AG04450 (cell line): ENCODE measurements at regions not wholly inside any gene's neighbourhood (a gene's known extent, or its start where the extent isn't known, plus 50 kb on each side); places are given as distances from the start of the nearest gene placed in this dataset.

Experiments used
- CTCF ChIA-PET: fragments of 300-600, 350-600 bp; formaldehyde crosslinking; extraction: SDS; loops from one replicate; lab custom pipeline; 2022; ENCODE audit warnings: antibody characterized with exemption, inconsistent platforms; lab: Charles Lee
- POLR2A ChIA-PET: fragments of 350-600 bp; formaldehyde crosslinking; extraction: SDS; loops from one replicate; lab custom pipeline; 2021; ENCODE audit warnings: antibody characterized with exemption, inconsistent platforms; lab: Yijun Ruan, JAX
- DNase-seq: peaks from one replicate; pipeline ENCODE4 v3.0.0-alpha.2; 2011; ENCODE audit warnings: low read depth, low spot score
- H3K27ac ChIP-seq: one replicate; pipeline ENCODE4 v1.5.1; 2012; ENCODE audit warnings: low read depth, low read length, control low read depth
- H3K27me3 ChIP-seq: one replicate; pipeline ENCODE4 v1.6.0; 2012; ENCODE audit warnings: low read length; ENCODE audit not compliant: control insufficient read depth, insufficient read depth
- H3K4me3 ChIP-seq: 2 replicates; pipeline ENCODE4 v1.5.1; 2011; ENCODE audit warnings: mild to moderate bottlenecking, low read depth, low read length, control low read depth
- H3K9me3 ChIP-seq: 2 replicates; pipeline ENCODE4 v1.5.1; 2012; ENCODE audit warnings: low read length; ENCODE audit not compliant: control insufficient read depth, insufficient read depth
- TF ChIP-seq, protein P1 (sequence below): IDR thresholded peaks from 2 replicates; pipeline ENCODE4 v1.5.1; 2011; ENCODE audit warnings: low read depth, low read length, control low read depth, inconsistent platforms

DNA sequence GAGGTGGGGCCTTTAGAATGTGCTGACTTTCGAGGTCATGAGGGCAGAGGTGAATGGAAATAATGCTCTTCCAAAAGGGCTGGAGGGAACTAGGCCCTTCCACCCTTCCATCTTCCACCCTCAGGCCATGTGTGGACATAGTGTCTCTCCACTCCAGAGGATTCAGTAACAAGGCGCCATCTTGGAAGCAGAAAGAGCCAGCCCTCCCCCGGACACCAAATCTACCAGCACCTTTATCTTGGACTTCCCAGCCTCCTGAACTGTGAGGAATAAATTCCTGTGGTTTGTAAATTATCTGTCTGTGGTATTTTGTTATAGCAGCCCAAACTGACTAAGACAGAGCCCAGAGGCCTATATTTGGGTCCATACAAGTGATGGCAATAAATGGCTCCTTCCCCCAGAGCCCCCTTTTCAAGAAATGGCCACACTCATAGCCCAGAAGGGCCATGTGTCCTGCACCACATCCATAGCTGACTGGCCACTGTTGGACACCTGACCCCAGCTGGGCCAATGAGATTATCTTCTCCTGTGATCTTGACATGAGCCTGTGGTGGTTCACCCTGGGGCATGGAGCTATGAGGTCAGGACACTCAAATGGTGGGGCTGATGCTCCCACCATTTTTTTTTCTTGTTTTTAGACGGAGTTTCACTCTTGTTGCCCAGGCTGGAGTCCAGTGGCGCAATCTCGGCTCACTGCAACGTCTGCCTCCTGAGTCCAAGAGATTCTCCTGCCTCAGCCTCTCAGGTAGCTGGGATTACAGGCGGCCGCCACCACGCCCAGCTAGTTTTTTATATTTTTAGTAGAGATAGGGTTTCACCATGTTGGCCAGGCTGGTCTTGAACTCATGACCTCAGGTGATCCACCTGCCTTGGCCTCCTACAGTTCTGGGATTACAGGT lies 114.9 kb downstream of the RRAGC start:
- POLR2A ChIA-PET, result no interaction called here
- DNase-seq, result no peak
- Histone ChIP-seq H3K4me3 (no peak overlapping the region), H3K27me3 (peaks cover 4% of the 10 kb centered on the region), H3K27ac (no peak overlapping the region), H3K9me3 (no peaks in the 10 kb centered on the region)
- TF ChIP-seq, protein P1, sequence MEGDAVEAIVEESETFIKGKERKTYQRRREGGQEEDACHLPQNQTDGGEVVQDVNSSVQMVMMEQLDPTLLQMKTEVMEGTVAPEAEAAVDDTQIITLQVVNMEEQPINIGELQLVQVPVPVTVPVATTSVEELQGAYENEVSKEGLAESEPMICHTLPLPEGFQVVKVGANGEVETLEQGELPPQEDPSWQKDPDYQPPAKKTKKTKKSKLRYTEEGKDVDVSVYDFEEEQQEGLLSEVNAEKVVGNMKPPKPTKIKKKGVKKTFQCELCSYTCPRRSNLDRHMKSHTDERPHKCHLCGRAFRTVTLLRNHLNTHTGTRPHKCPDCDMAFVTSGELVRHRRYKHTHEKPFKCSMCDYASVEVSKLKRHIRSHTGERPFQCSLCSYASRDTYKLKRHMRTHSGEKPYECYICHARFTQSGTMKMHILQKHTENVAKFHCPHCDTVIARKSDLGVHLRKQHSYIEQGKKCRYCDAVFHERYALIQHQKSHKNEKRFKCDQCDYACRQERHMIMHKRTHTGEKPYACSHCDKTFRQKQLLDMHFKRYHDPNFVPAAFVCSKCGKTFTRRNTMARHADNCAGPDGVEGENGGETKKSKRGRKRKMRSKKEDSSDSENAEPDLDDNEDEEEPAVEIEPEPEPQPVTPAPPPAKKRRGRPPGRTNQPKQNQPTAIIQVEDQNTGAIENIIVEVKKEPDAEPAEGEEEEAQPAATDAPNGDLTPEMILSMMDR, result no peak
- CTCF ChIA-PET, result interaction anchor here (0.6 to 1.3 kb wide), 2 partner anchors 33 to 75 kb away, joined by 3 read pairs; no protein-coding TSS in a partner anchor

DNA sequence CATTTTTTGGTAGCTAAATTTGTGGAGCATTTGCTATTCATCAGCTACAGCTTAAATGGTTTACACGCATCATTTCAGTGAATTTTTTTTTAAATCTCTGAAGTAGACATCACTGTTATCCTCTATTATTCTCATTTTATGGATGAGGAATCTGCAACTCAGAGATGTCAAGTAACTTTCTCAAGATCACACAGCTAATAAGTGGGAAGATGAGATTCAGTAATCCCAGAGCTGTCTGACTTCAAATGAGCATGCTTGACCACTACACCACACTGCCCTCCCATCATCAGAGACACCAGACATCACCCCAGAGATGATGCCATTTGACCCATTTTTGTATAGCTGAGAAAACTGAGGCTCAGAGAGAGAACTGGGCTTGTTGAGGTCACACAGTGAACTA lies 116.4 kb downstream of the RRAGC start:
- POLR2A ChIA-PET, result no interaction called here

DNA sequence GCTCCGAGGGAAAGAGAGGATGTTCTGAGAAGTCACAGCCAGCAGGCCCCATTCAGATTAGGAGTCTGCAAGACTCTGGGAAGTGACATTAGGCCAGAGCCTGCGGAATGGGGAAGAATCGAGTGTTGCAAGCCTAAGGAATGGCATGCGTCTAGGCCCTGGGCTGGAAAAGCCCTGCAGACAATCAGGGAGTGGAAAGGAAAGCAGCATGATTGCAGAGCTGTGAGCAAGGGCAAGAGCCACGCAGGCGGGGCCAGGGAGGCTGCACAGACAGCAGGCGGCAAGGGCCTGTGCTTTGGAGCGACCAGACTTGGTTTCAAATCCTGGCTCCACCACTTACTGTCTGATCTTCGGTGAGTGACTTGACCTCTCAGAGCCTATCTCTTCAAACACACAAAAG lies 118.2 kb downstream of the RRAGC start:
- DNase-seq, result no peak
- TF ChIP-seq, protein P1, result no peak
- CTCF ChIA-PET, result interaction anchor here (0.5 kb wide), 1 partner anchor 703 kb away, joined by 3 read pairs; no protein-coding TSS in a partner anchor
- H3K9me3 ChIP-seq, result no peaks in the 10 kb centered on the region
- no peak overlapping the region for H3K27ac ChIP-seq
- no peak overlapping the region for H3K4me3 ChIP-seq
- H3K27me3 ChIP-seq, result peaks cover 4% of the 10 kb centered on the region
- POLR2A ChIA-PET, result no interaction called here

More for the DNA sequence above, 116.4 kb downstream of the RRAGC start:
- TF ChIP-seq, protein P1, result no peak
- Histone ChIP-seq H3K4me3 (no peak overlapping the region), H3K9me3 (no peaks in the 10 kb centered on the region), H3K27me3 (peaks cover 4% of the 10 kb centered on the region), H3K27ac (no peak overlapping the region)
- DNase-seq, result no peak
- CTCF ChIA-PET, result interaction anchor here (1.3 kb wide), 1 partner anchor 76 kb away, joined by 3 read pairs; no protein-coding TSS in a partner anchor

DNA sequence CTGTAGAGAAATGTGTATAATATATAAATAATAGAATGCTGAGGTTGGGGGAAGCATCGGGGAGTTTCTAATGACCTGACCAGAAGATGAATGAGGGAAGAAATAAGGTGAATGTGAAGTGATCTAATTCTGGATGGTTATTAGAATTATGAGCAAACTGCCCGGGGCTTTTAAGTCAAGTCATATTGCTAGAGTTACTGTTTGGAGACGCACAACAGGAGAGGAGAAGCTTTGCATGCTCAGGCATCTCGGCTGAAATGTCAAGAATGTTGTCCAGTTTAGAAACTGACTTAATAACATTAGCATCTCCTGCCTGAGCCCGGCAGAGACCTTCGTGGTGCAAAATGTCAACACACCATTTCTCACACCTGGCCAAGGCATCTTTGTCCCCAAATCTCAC lies 119.1 kb downstream of the RRAGC start:
- no peak for DNase-seq
- Histone ChIP-seq H3K27me3 (peaks cover 4% of the 10 kb centered on the region), H3K4me3 (no peak overlapping the region), H3K27ac (no peak overlapping the region), H3K9me3 (no peaks in the 10 kb centered on the region)
- TF ChIP-seq, protein P1, result no peak
- CTCF ChIA-PET, result no interaction called here
- POLR2A ChIA-PET, result no interaction called here

DNA sequence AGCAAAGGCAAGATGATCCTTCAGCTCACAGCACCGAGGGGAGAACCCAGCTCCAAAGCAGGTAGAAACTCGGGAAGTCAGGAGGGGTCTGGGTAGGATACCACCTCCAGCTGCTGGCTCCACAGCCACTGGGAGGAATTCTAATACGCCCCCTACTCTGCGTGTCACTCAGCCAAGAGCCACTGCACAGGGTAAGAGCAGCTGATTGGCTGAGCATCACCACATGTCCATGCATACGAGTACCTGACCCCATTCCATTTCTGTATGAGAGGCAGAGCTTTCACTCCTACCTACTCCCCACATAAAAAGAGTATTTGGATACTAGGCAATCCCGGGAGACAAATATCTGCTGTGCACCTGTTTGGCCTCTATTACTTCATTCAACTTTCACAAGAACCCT lies 121.4 kb downstream of the RRAGC start:
- ChIA-PET POLR2A (no interaction called here), CTCF (no interaction called here)
- DNase-seq, result no peak
- H3K9me3 ChIP-seq, result no peaks in the 10 kb centered on the region
- H3K27me3 ChIP-seq, result peaks cover 4% of the 10 kb centered on the region
- no peak overlapping the region for H3K27ac ChIP-seq
- TF ChIP-seq, protein P1, result no peak
- H3K4me3 ChIP-seq, result no peak overlapping the region
